Tibial nerve (tissue), 4 donors: ENCODE measurements at regions not wholly inside any gene's neighbourhood (a gene's known extent, or its start where the extent isn't known, plus 50 kb on each side); places are given as distances from the start of the nearest gene placed in this dataset.

Experiments used
- DNase-seq, 2 donors: peaks; one replicate each; pipeline ENCODE4 v3.0.0-alpha.2; 2019; ENCODE audit warnings: low spot score in 2 of 2
- H3K27ac ChIP-seq, 4 donors: fragments of 200-600 bp; sonication (generic) in 3 of 4; one replicate each; pipeline ENCODE4 v1.5.1; 2017 to 2019; ENCODE audit warnings: mild to moderate bottlenecking in 1 of 4
- H3K27me3 ChIP-seq, 2 donors: fragments of 200-600 bp; sonication (generic) in 1 of 2; one replicate each; pipeline versions ENCODE4 v1.5.1 to v1.6.0; 2017 to 2019
- H3K36me3 ChIP-seq, 3 donors: fragments of 200-600 bp; sonication (generic); one replicate each; pipeline ENCODE4 v1.5.1; 2018 to 2019
- H3K4me1 ChIP-seq, 4 donors: fragments of 200-600 bp; sonication (generic) in 3 of 4; one replicate each; pipeline ENCODE4 v1.5.1; 2017 to 2019
- H3K4me3 ChIP-seq, 4 donors: fragments of 200-600 bp; sonication (generic) in 3 of 4; one replicate each; pipeline ENCODE4 v1.5.1; 2017 to 2019; ENCODE audit warnings: mild to moderate bottlenecking in 1 of 4, moderate library complexity in 1 of 4
- H3K9me3 ChIP-seq, 4 donors: fragments of 200-600 bp; sonication (generic) in 3 of 4; one replicate each; pipeline ENCODE4 v1.5.1; 2017 to 2019
- CTCF ChIP-seq, 5 experiments: fragments of 200-600 bp in 3 of 5; fragments of 450-650 bp in 2 of 5; sonication (generic) in 3 of 5; IDR thresholded peaks; one replicate each; pipeline ENCODE4 v1.5.1; 2016 to 2019; ENCODE audit warnings: antibody characterized with exemption in 5 of 5, mild to moderate bottlenecking in 3 of 5, moderate library complexity in 2 of 5
- EP300 ChIP-seq, 2 donors: sonication (generic); formaldehyde crosslinking; IDR thresholded peaks; one replicate each; pipeline ENCODE4 v1.6.1; 2017; ENCODE audit warnings: antibody characterized with exemption in 2 of 2, mild to moderate bottlenecking in 1 of 2
- POLR2A ChIP-seq, 2 donors: fragments of 450-650 bp; IDR thresholded peaks; one replicate each; pipeline ENCODE4 v1.6.1; 2017; ENCODE audit warnings: antibody characterized with exemption in 2 of 2, mild to moderate bottlenecking in 2 of 2, moderate library complexity in 2 of 2
- WGBS, 2 donors: methylation state at CpG; one replicate each; pipeline ENCODE4 v1.1.5; 2018; 5-methylcytosine and 5-hydroxymethylcytosine counted together

- 74 to 88% methylated on average over 4 of the region's 4 CpGs for WGBS, 2 donors
- no peak for DNase-seq
- Histone ChIP-seq H3K36me3 (no peaks in the 10 kb centered on the region), H3K27me3 (no peaks in the 10 kb centered on the region), H3K9me3 (no peaks in the 10 kb centered on the region), H3K4me1 (peaks cover 0 to 14% (median 0%) of the 10 kb centered on the region in 4 donors), H3K4me3 (no peak overlapping the region), H3K27ac (no peak overlapping the region)
- no peak for TF ChIP-seq POLR2A (IDR thresholded peaks at IDR 0.05)
Observed at GRCh38 chr4:148982200-148982599, 540.0 kb upstream of the NR3C2 start.

GRCh38 chr4:148980782-148981480 is 538.7 kb upstream of the NR3C2 start:
- DNase-seq: no peak
- Histone ChIP-seq H3K27me3 (no peaks in the 10 kb centered on the region), H3K4me3 (no peak overlapping the region), H3K9me3 (no peaks in the 10 kb centered on the region), H3K36me3 (no peaks in the 10 kb centered on the region), H3K4me1 (peaks cover 0 to 14% (median 0%) of the 10 kb centered on the region in 4 donors), H3K27ac (no peak overlapping the region)
- TF ChIP-seq CTCF (IDR thresholded peaks at IDR 0.05): no peak
- no peak for TF ChIP-seq POLR2A (IDR thresholded peaks at IDR 0.05)
- TF ChIP-seq EP300 (IDR thresholded peaks at IDR 0.05): no peak

GRCh38 chr4:148978301-148978700 is 536.1 kb upstream of the NR3C2 start:
- Histone ChIP-seq H3K4me3 (no peak overlapping the region), H3K27ac (no peak overlapping the region), H3K9me3 (no peaks in the 10 kb centered on the region), H3K27me3 (no peaks in the 10 kb centered on the region), H3K4me1 (peaks cover 0 to 14% (median 0%) of the 10 kb centered on the region in 4 donors), H3K36me3 (no peaks in the 10 kb centered on the region)
- TF ChIP-seq POLR2A (IDR thresholded peaks at IDR 0.05) (no peak), EP300 (IDR thresholded peaks at IDR 0.05) (no peak), CTCF (IDR thresholded peaks at IDR 0.05) (no peak)
- DNase-seq: no peak
- WGBS, 2 donors: 96 to 97% methylated on average over 3 of the region's 3 CpGs

GRCh38 chr4:148975464-148975863 is 533.2 kb upstream of the NR3C2 start:
- H3K4me3 ChIP-seq: no peak overlapping the region
- 84 to 92% methylated on average over 1 of the region's 1 CpG for WGBS, 2 donors
- no peaks in the 10 kb centered on the region for H3K9me3 ChIP-seq
- H3K27ac ChIP-seq: no peak overlapping the region
- peaks cover 0 to 7% (median 0%) of the 10 kb centered on the region in 4 donors for H3K4me1 ChIP-seq
- no peak for DNase-seq
- no peaks in the 10 kb centered on the region for H3K36me3 ChIP-seq
- TF ChIP-seq EP300 (IDR thresholded peaks at IDR 0.05) (no peak), POLR2A (IDR thresholded peaks at IDR 0.05) (no peak), CTCF (IDR thresholded peaks at IDR 0.05) (no peak)
- no peaks in the 10 kb centered on the region for H3K27me3 ChIP-seq

- DNase-seq: no peak
- Histone ChIP-seq H3K27ac (no peak overlapping the region), H3K4me1 (no peaks in the 10 kb centered on the region), H3K9me3 (no peaks in the 10 kb centered on the region), H3K36me3 (no peaks in the 10 kb centered on the region), H3K27me3 (no peaks in the 10 kb centered on the region), H3K4me3 (no peak overlapping the region)
- no peak for TF ChIP-seq POLR2A (IDR thresholded peaks at IDR 0.05)
- TF ChIP-seq EP300 (IDR thresholded peaks at IDR 0.05): no peak
- TF ChIP-seq CTCF (IDR thresholded peaks at IDR 0.05): no peak
- 93 to 96% methylated on average over 2 of the region's 2 CpGs for WGBS, 2 donors
Observed at GRCh38 chr4:148965080-148965479, 522.9 kb upstream of the NR3C2 start.
